GM23338 (cell line): ENCODE measurements at regions not wholly inside any gene's neighbourhood (a gene's known extent, or its start where the extent isn't known, plus 50 kb on each side); places are given as distances from the start of the nearest gene placed in this dataset.

ENCODE experiments used
- ATAC-seq: fragments of 200-7000 bp; cut with Tn5 transposase; 3 replicates; pipeline ENCODE4 v1.9.1; 2020
- DNase-seq: peaks from one replicate; pipeline ENCODE4 v3.0.0-alpha.2; 2015; ENCODE audit warnings: low spot score
- H2AFZ ChIP-seq: fragments of 200-600 bp; sonication (generic); 2 replicates; pipeline ENCODE4 v1.8.0; 2016; ENCODE audit warnings: antibody characterized with exemption, mild to moderate bottlenecking, moderate library complexity
- H3F3A ChIP-seq: fragments of 200-600 bp; sonication (generic); replicated peaks from 2 replicates; pipeline ENCODE4 v1.8.0; 2017; ENCODE audit warnings: antibody characterized with exemption, mixed run types, low read depth
- H3K27ac ChIP-seq: fragments of 200-600 bp; sonication (generic); 2 replicates; pipeline ENCODE4 v1.6.1; 2016; ENCODE audit warnings: low read depth
- H3K27me3 ChIP-seq: fragments of 200-600 bp; sonication (generic); 2 replicates; pipeline ENCODE4 v1.8.0; 2016; ENCODE audit warnings: mild to moderate bottlenecking, mixed run types, moderate library complexity; ENCODE audit not compliant: insufficient read depth
- H3K36me3 ChIP-seq: fragments of 200-600 bp; sonication (generic); 2 replicates; pipeline ENCODE4 v1.8.0; 2016; ENCODE audit warnings: mild to moderate bottlenecking; ENCODE audit not compliant: insufficient read depth
- H3K4me1 ChIP-seq: fragments of 200-600 bp; sonication (generic); 2 replicates; pipeline ENCODE4 v1.8.0; 2016; ENCODE audit warnings: mild to moderate bottlenecking, moderate library complexity; ENCODE audit not compliant: insufficient read depth
- H3K4me2 ChIP-seq: fragments of 200-600 bp; sonication (generic); 2 replicates; pipeline ENCODE4 v1.7.1; 2017; ENCODE audit warnings: mixed run types
- H3K4me3 ChIP-seq: fragments of 200-600 bp; sonication (generic); 2 replicates; pipeline ENCODE4 v1.6.1; 2016; ENCODE audit warnings: mixed run types
- H3K79me2 ChIP-seq: fragments of 200-600 bp; sonication (generic); replicated peaks from 2 replicates; pipeline ENCODE4 v1.8.0; 2017; ENCODE audit warnings: mild to moderate bottlenecking; ENCODE audit not compliant: insufficient read depth
- H3K9me2 ChIP-seq: fragments of 200-600 bp; sonication (generic); 2 replicates; pipeline ENCODE4 v1.8.0; 2017; ENCODE audit not compliant: insufficient read depth
- H4K20me1 ChIP-seq: fragments of 200-600 bp; sonication (generic); replicated peaks from 2 replicates; pipeline ENCODE4 v1.8.0; 2017; ENCODE audit warnings: mild to moderate bottlenecking; ENCODE audit not compliant: insufficient read depth
- H3K27ac Mint-ChIP-seq: 2 replicates; pipeline ENCODE4 v1.8.0; 2020; ENCODE audit warnings: inconsistent platforms, mild to moderate bottlenecking, moderate library complexity, mixed read lengths
- H3K27me3 Mint-ChIP-seq: 3 replicates; pipeline ENCODE4 v1.8.0; 2022; ENCODE audit warnings: low read depth, mild to moderate bottlenecking, moderate library complexity, mixed read lengths, inconsistent platforms; ENCODE audit not compliant: insufficient read depth, poor library complexity
- H3K36me3 Mint-ChIP-seq: 3 replicates; pipeline ENCODE4 v1.8.0; 2021; ENCODE audit warnings: low read depth, mild to moderate bottlenecking, inconsistent platforms, moderate library complexity, mixed read lengths
- H3K4me1 Mint-ChIP-seq: 3 replicates; pipeline ENCODE4 v1.8.0; 2020; ENCODE audit warnings: mild to moderate bottlenecking, inconsistent platforms, mixed read lengths
- H3K4me3 Mint-ChIP-seq: 3 replicates; pipeline ENCODE4 v1.8.0; 2021; ENCODE audit warnings: moderate library complexity, mild to moderate bottlenecking, inconsistent platforms, mixed read lengths
- H3K9me3 Mint-ChIP-seq: 3 replicates; pipeline ENCODE4 v1.8.0; 2020; ENCODE audit warnings: moderate library complexity, mild to moderate bottlenecking, inconsistent platforms, mixed read lengths
- EZH2 ChIP-seq: fragments of 200-600 bp; sonication (generic); IDR thresholded peaks from one replicate; pipeline ENCODE4 v1.8.0; 2017; ENCODE audit warnings: antibody characterized with exemption, mild to moderate bottlenecking, low read depth; ENCODE audit not compliant: unreplicated experiment
- EZH2phosphoT487 ChIP-seq: fragments of 200-600 bp; sonication (generic); IDR thresholded peaks from one replicate; pipeline ENCODE4 v1.8.1; 2018; ENCODE audit warnings: antibody characterized with exemption; ENCODE audit not compliant: unreplicated experiment
- NANOG ChIP-seq: IDR thresholded peaks from 2 replicates; pipeline ENCODE4 v1.6.1; 2016; ENCODE audit warnings: antibody characterized with exemption, borderline replicate concordance
- STAT1 ChIP-seq: IDR thresholded peaks from one replicate; pipeline ENCODE4 v1.6.1; 2016; ENCODE audit warnings: antibody characterized with exemption; ENCODE audit not compliant: unreplicated experiment
- ZNF114 ChIP-seq: fragments of 250-450 bp; sonication (Bioruptor Pico); IDR thresholded peaks from 2 replicates; pipeline ENCODE4 v1.5.0; 2020; ENCODE audit warnings: mild to moderate bottlenecking, moderate library complexity
- TF ChIP-seq, protein P1 (sequence below), 2 experiments: fragments of 200-600 bp in 1 of 2; sonication (generic) in 1 of 2; conservative IDR thresholded peaks; 2 replicates each; pipeline versions ENCODE4 v1.5.1 to v1.6.1; 2016 to 2017; ENCODE audit warnings: antibody characterized with exemption in 2 of 2, low read depth in 2 of 2, mild to moderate bottlenecking in 2 of 2, moderate library complexity in 1 of 2
- TF ChIP-seq, protein P2 (sequence below): fragments of 250-450 bp; sonication (Bioruptor Pico); IDR thresholded peaks from 2 replicates; pipeline ENCODE4 v1.5.0; 2020; ENCODE audit warnings: mild to moderate bottlenecking, moderate library complexity
- TF ChIP-seq, protein P3 (sequence below): IDR thresholded peaks from 2 replicates; pipeline ENCODE4 v1.6.1; 2016; ENCODE audit warnings: antibody characterized with exemption

DNA sequence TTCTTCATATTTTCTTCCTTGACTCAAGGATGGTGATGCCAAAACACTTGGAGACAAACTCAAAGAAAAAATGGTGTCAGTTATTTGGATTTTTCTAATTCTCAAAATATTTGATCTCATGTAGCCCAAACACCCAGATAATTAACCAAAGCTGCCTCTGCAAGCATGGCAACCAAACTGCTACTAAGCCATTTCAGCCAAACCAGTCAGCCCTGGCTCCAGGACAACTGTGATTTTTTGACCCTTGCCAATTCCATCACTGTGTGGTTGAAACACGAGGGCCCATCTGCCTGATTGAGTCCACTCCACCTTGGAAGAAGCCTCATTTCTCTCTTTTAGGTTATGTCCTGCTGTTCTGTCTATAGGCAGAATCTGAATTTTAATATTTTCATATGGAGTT is 277.4 kb downstream of the BLID start:
- Histone ChIP-seq H3K79me2 (no peaks in the 10 kb centered on the region), H3K4me2 (no peak overlapping the region), H3K9me2 (peaks cover 4% of the 10 kb centered on the region), H3K4me1 (peaks cover 14% of the 10 kb centered on the region), H3K36me3 (no peaks in the 10 kb centered on the region), H2AFZ (no peak overlapping the region), H3K4me3 (no peak overlapping the region), H3F3A (no peaks in the 10 kb centered on the region), H3K27ac (no peak overlapping the region), H4K20me1 (no peaks in the 10 kb centered on the region), H3K27me3 (no peaks in the 10 kb centered on the region)
- Mint-ChIP-seq H3K36me3 (no peaks in the 10 kb centered on the region), H3K27ac (no peak overlapping the region), H3K9me3 (no peaks in the 10 kb centered on the region), H3K27me3 (peaks cover 1% of the 10 kb centered on the region), H3K4me3 (no peak overlapping the region), H3K4me1 (peaks cover 12% of the 10 kb centered on the region)
- DNase-seq (no peak), ATAC-seq (no peak)
- TF ChIP-seq, protein P1, sequence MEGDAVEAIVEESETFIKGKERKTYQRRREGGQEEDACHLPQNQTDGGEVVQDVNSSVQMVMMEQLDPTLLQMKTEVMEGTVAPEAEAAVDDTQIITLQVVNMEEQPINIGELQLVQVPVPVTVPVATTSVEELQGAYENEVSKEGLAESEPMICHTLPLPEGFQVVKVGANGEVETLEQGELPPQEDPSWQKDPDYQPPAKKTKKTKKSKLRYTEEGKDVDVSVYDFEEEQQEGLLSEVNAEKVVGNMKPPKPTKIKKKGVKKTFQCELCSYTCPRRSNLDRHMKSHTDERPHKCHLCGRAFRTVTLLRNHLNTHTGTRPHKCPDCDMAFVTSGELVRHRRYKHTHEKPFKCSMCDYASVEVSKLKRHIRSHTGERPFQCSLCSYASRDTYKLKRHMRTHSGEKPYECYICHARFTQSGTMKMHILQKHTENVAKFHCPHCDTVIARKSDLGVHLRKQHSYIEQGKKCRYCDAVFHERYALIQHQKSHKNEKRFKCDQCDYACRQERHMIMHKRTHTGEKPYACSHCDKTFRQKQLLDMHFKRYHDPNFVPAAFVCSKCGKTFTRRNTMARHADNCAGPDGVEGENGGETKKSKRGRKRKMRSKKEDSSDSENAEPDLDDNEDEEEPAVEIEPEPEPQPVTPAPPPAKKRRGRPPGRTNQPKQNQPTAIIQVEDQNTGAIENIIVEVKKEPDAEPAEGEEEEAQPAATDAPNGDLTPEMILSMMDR (conservative IDR thresholded peaks at IDR 0.05; ENCODE audit: low read depth in 2 of 2), result no peak
- no peak for TF ChIP-seq NANOG

- no peak overlapping the region for H3K4me3 ChIP-seq
- no peak overlapping the region for H3K27ac Mint-ChIP-seq
- H3K79me2 ChIP-seq, result no peaks in the 10 kb centered on the region
- H3K4me1 ChIP-seq, result no peaks in the 10 kb centered on the region
- H3K4me2 ChIP-seq, result no peak overlapping the region
- no peaks in the 10 kb centered on the region for H3K36me3 Mint-ChIP-seq
- H3K4me1 Mint-ChIP-seq, result no peaks in the 10 kb centered on the region
- H3K27me3 ChIP-seq, result no peaks in the 10 kb centered on the region
- DNase-seq (no peak), ATAC-seq (no peak)
- no peak overlapping the region for H2AFZ ChIP-seq
- peaks cover 1% of the 10 kb centered on the region for H3K27me3 Mint-ChIP-seq
- no peaks in the 10 kb centered on the region for H3K9me3 Mint-ChIP-seq
- no peaks in the 10 kb centered on the region for H3K9me2 ChIP-seq
- H3K4me3 Mint-ChIP-seq, result no peak overlapping the region
- no peaks in the 10 kb centered on the region for H3K36me3 ChIP-seq
- H4K20me1 ChIP-seq, result no peaks in the 10 kb centered on the region
- H3F3A ChIP-seq, result no peaks in the 10 kb centered on the region
- H3K27ac ChIP-seq, result no peak overlapping the region
- TF ChIP-seq, protein P2, sequence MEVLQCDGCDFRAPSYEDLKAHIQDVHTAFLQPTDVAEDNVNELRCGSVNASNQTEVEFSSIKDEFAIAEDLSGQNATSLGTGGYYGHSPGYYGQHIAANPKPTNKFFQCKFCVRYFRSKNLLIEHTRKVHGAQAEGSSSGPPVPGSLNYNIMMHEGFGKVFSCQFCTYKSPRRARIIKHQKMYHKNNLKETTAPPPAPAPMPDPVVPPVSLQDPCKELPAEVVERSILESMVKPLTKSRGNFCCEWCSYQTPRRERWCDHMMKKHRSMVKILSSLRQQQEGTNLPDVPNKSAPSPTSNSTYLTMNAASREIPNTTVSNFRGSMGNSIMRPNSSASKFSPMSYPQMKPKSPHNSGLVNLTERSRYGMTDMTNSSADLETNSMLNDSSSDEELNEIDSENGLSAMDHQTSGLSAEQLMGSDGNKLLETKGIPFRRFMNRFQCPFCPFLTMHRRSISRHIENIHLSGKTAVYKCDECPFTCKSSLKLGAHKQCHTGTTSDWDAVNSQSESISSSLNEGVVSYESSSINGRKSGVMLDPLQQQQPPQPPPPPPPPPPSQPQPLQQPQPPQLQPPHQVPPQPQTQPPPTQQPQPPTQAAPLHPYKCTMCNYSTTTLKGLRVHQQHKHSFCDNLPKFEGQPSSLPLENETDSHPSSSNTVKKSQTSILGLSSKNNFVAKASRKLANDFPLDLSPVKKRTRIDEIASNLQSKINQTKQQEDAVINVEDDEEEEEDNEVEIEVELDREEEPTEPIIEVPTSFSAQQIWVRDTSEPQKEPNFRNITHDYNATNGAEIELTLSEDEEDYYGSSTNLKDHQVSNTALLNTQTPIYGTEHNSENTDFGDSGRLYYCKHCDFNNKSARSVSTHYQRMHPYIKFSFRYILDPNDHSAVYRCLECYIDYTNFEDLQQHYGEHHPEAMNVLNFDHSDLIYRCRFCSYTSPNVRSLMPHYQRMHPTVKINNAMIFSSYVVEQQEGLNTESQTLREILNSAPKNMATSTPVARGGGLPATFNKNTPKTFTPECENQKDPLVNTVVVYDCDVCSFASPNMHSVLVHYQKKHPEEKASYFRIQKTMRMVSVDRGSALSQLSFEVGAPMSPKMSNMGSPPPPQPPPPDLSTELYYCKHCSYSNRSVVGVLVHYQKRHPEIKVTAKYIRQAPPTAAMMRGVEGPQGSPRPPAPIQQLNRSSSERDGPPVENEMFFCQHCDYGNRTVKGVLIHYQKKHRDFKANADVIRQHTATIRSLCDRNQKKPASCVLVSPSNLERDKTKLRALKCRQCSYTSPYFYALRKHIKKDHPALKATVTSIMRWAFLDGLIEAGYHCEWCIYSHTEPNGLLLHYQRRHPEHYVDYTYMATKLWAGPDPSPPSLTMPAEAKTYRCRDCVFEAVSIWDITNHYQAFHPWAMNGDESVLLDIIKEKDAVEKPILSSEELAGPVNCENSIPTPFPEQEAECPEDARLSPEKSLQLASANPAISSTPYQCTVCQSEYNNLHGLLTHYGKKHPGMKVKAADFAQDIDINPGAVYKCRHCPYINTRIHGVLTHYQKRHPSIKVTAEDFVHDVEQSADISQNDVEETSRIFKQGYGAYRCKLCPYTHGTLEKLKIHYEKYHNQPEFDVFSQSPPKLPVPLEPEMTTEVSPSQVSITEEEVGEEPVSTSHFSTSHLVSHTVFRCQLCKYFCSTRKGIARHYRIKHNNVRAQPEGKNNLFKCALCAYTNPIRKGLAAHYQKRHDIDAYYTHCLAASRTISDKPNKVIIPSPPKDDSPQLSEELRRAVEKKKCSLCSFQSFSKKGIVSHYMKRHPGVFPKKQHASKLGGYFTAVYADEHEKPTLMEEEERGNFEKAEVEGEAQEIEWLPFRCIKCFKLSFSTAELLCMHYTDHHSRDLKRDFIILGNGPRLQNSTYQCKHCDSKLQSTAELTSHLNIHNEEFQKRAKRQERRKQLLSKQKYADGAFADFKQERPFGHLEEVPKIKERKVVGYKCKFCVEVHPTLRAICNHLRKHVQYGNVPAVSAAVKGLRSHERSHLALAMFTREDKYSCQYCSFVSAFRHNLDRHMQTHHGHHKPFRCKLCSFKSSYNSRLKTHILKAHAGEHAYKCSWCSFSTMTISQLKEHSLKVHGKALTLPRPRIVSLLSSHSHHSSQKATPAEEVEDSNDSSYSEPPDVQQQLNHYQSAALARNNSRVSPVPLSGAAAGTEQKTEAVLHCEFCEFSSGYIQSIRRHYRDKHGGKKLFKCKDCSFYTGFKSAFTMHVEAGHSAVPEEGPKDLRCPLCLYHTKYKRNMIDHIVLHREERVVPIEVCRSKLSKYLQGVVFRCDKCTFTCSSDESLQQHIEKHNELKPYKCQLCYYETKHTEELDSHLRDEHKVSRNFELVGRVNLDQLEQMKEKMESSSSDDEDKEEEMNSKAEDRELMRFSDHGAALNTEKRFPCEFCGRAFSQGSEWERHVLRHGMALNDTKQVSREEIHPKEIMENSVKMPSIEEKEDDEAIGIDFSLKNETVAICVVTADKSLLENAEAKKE (CRISPR knock-in tag), result no peak
- TF ChIP-seq, protein P3, sequence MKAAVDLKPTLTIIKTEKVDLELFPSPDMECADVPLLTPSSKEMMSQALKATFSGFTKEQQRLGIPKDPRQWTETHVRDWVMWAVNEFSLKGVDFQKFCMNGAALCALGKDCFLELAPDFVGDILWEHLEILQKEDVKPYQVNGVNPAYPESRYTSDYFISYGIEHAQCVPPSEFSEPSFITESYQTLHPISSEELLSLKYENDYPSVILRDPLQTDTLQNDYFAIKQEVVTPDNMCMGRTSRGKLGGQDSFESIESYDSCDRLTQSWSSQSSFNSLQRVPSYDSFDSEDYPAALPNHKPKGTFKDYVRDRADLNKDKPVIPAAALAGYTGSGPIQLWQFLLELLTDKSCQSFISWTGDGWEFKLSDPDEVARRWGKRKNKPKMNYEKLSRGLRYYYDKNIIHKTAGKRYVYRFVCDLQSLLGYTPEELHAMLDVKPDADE, result no peak
- TF ChIP-seq, protein P1 (conservative IDR thresholded peaks at IDR 0.05; ENCODE audit: low read depth in 2 of 2), result no peak
- TF ChIP-seq EZH2 (no peak), ZNF114 (CRISPR knock-in tag) (no peak), STAT1 (no peak), EZH2phosphoT487 (no peak)
Measured at GRCh38 chr11:121833970-121834369, 282.0 kb downstream of the BLID start.
